ENCODE measurements at regions not wholly inside any gene's neighbourhood (a gene's known extent, or its start where the extent isn't known, plus 50 kb on each side); places are given as distances from the start of the nearest gene placed in this dataset.

- H3K4me3 ChIP-seq (ENCODE audit: control insufficient read depth, low read depth, low read length), result no peak overlapping the region
- TF ChIP-seq CTCF (IDR thresholded peaks at IDR 0.05; ENCODE audit: control insufficient read depth, insufficient read depth, low read depth, low read length, missing control alignments), result peak; percentile 58
- peak; percentile 23 for DNase-seq (ENCODE audit: low read depth)
Measured at GRCh38 chr7:113774182-113774807, 144.5 kb downstream of the PPP1R3A start.

- DNase-seq (ENCODE audit: low read depth), result no peak
- H3K4me3 ChIP-seq (ENCODE audit: control insufficient read depth, low read depth, low read length), result no peak overlapping the region
- TF ChIP-seq CTCF (IDR thresholded peaks at IDR 0.05; ENCODE audit: control insufficient read depth, insufficient read depth, low read depth, low read length, missing control alignments), result no peak
Measured at GRCh38 chr7:113770146-113770738, 148.6 kb downstream of the PPP1R3A start.

- DNase-seq (ENCODE audit: low read depth), result no peak
- no peak overlapping the region for H3K4me3 ChIP-seq (ENCODE audit: control insufficient read depth, low read depth, low read length)
- no peak for TF ChIP-seq CTCF (IDR thresholded peaks at IDR 0.05; ENCODE audit: control insufficient read depth, insufficient read depth, low read depth, low read length, missing control alignments)
Measured at GRCh38 chr7:113768387-113768786, 150.4 kb downstream of the PPP1R3A start.

- no peak for DNase-seq (ENCODE audit: low read depth)
- TF ChIP-seq CTCF (IDR thresholded peaks at IDR 0.05; ENCODE audit: control insufficient read depth, insufficient read depth, low read depth, low read length, missing control alignments), result no peak
- H3K4me3 ChIP-seq (ENCODE audit: control insufficient read depth, low read depth, low read length), result no peak overlapping the region
Measured at GRCh38 chr7:113764401-113765035, 154.3 kb downstream of the PPP1R3A start.

- TF ChIP-seq CTCF (IDR thresholded peaks at IDR 0.05; ENCODE audit: control insufficient read depth, insufficient read depth, low read depth, low read length, missing control alignments), result no peak
- DNase-seq (ENCODE audit: low read depth), result no peak
- H3K4me3 ChIP-seq (ENCODE audit: control insufficient read depth, low read depth, low read length), result no peak overlapping the region
Measured at GRCh38 chr7:113763226-113763625, 155.6 kb downstream of the PPP1R3A start.

- TF ChIP-seq CTCF (IDR thresholded peaks at IDR 0.05; ENCODE audit: control insufficient read depth, insufficient read depth, low read depth, low read length, missing control alignments), result no peak
- no peak for DNase-seq (ENCODE audit: low read depth)
- no peak overlapping the region for H3K4me3 ChIP-seq (ENCODE audit: control insufficient read depth, low read depth, low read length)
Measured at GRCh38 chr7:113756250-113756649, 162.6 kb downstream of the PPP1R3A start.
